Adrenal gland (tissue), 5 donors: ENCODE measurements at regions not wholly inside any gene's neighbourhood (a gene's known extent, or its start where the extent isn't known, plus 50 kb on each side); places are given as distances from the start of the nearest gene placed in this dataset.

Experiments used
- POLR2A ChIP-seq, 2 donors: fragments of 450-650 bp; IDR thresholded peaks; one replicate each; pipeline ENCODE4 v1.6.1; 2017; ENCODE audit warnings: antibody characterized with exemption in 2 of 2, mild to moderate bottlenecking in 2 of 2, moderate library complexity in 1 of 2
- TF ChIP-seq, protein P1 (sequence below), 6 experiments: fragments of 450-650 bp in 4 of 6; fragments of 200-600 bp in 2 of 6; sonication (generic) in 1 of 6; IDR thresholded peaks; 1 replicate in 5 of 6; 2 replicates in 1 of 6; pipeline versions ENCODE4 v1.5.1 to v1.8.0; 2016 to 2021; ENCODE audit warnings: antibody characterized with exemption in 6 of 6, mild to moderate bottlenecking in 2 of 6, moderate library complexity in 1 of 6
- donor health status: DM: no; HTN: no; CAD: no.

DNA sequence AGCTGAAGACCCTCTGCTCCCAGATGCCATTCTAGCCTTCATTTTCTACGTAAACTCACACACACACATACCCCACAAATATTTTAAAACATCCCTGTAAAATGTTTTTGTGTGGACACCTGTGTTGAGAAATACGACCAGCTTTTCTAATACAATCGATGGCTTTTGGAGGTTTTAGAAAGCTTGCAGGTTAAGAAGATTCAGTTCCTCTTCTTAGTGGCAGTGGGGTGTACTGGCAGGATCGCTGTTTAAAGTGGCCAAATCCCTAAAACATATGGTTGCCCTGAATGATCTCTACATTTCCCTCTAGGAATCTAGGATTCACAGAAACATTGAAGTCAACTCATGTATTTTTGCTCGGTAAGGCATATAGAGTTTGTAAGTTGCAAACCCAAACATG lies 236.3 kb downstream of the NSG2 start:
- TF ChIP-seq, protein P1, sequence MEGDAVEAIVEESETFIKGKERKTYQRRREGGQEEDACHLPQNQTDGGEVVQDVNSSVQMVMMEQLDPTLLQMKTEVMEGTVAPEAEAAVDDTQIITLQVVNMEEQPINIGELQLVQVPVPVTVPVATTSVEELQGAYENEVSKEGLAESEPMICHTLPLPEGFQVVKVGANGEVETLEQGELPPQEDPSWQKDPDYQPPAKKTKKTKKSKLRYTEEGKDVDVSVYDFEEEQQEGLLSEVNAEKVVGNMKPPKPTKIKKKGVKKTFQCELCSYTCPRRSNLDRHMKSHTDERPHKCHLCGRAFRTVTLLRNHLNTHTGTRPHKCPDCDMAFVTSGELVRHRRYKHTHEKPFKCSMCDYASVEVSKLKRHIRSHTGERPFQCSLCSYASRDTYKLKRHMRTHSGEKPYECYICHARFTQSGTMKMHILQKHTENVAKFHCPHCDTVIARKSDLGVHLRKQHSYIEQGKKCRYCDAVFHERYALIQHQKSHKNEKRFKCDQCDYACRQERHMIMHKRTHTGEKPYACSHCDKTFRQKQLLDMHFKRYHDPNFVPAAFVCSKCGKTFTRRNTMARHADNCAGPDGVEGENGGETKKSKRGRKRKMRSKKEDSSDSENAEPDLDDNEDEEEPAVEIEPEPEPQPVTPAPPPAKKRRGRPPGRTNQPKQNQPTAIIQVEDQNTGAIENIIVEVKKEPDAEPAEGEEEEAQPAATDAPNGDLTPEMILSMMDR (IDR thresholded peaks at IDR 0.05) = no peak
- no peak for TF ChIP-seq POLR2A (IDR thresholded peaks at IDR 0.05)
